ENCODE measurements at regions not wholly inside any gene's neighbourhood (a gene's known extent, or its start where the extent isn't known, plus 50 kb on each side); places are given as distances from the start of the nearest gene placed in this dataset.

- TF ChIP-seq, protein P1, sequence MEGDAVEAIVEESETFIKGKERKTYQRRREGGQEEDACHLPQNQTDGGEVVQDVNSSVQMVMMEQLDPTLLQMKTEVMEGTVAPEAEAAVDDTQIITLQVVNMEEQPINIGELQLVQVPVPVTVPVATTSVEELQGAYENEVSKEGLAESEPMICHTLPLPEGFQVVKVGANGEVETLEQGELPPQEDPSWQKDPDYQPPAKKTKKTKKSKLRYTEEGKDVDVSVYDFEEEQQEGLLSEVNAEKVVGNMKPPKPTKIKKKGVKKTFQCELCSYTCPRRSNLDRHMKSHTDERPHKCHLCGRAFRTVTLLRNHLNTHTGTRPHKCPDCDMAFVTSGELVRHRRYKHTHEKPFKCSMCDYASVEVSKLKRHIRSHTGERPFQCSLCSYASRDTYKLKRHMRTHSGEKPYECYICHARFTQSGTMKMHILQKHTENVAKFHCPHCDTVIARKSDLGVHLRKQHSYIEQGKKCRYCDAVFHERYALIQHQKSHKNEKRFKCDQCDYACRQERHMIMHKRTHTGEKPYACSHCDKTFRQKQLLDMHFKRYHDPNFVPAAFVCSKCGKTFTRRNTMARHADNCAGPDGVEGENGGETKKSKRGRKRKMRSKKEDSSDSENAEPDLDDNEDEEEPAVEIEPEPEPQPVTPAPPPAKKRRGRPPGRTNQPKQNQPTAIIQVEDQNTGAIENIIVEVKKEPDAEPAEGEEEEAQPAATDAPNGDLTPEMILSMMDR (IDR thresholded peaks at IDR 0.05; ENCODE audit: low read depth, low read length) = no peak
- no peak for TF ChIP-seq EZH2phosphoT487 (IDR thresholded peaks at IDR 0.05; ENCODE audit: low read depth)
Measured at GRCh38 chr6:95777338-95777737, 200.0 kb downstream of the MANEA start.

Data from OCI-LY3 (cell line).